GM21737 (cell line): ENCODE measurements at regions not wholly inside any gene's neighbourhood (a gene's known extent, or its start where the extent isn't known, plus 50 kb on each side); places are given as distances from the start of the nearest gene placed in this dataset.
A peak's percentile ranks its signal among the peaks of the same experiment; 100 is the strongest.

Source experiments
- ATAC-seq: cut with Tn5 transposase; IDR thresholded peaks from one replicate; pipeline ENCODE4 v1.9.1; 2021; ENCODE audit warnings: mild to moderate bottlenecking, moderate library complexity; ENCODE audit not compliant: unreplicated experiment

DNA sequence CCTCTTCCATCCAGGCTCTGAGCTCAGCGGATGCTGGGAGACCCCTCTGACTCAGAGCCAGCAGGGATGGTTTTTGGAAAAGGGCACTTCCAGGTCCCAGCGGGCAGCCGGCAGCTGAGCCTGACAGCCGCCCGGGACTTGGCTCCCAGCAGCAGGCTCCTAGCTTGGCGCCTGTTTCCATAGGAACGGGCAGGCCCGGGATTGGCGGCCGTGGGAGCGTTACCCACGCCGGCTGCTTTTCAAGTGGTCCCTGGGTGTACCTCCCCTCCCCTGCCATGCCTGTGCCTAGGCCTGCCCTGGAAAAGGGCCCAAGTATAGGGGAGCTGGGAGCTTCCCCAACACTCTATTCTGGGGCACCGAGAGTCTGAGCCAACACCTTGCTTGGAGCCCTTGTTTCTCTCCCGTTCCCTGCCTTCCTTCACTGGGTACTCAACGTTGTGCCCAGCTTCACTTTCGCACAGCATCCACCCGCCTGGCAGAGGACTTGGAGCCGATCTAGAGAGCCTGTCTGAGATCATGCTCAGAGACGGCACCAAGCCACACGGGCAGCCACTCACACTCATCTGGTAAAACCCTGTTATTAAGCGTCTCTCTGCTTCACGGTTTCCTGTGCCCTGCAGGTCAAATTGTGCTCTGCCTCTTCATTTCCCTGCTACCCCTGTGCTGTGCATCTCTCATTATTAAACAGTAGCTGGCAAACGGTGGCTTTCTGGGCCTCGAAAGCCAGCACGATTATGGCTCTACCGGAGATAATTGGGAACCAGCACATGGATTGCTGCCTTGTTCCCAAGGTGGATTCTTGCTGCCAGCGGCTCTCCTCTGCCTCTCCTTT lies 521.5 kb downstream of the BCOR start:
- no peak for ATAC-seq

DNA sequence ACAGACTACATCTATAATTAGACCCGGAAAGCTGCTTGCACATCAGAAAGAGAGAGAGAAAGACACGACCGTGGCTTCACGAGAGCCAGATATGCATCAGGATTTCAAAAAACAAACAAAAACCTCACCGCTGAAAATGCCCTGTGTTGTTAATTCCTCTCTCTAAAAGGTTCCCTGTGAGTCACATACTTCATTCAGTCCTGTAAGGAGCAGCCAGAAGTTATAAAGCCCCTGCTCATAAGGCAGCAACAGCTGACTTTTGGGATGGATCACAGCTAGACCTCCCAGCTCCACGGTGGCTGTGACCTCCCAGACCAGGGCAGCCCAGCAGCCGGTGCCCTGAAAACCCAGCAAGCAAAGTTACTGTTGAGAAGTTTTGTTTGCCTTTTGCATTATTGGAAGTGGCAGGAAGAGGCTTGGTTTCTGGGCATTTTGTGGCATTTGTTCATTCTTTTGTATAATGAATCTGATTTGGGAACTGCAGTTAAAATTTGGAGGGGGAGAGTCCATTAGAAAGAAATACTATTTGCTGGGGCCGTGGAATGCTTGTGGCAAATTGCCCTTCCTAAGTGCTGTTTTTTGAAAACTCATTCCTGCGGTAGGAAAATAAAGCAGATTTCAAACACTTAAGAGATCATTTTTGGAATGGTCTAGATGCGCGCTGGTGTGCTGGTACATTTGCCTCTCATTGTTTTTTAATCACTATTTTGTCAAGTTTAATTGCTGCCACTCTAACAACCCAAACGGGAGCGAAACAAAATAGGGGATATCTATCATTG lies 520.4 kb downstream of the BCOR start:
- ATAC-seq, result no peak

GRCh38 chrX:39577985-39578869 lies 519.5 kb downstream of the BCOR start:
- peak; percentile 94 for ATAC-seq

DNA sequence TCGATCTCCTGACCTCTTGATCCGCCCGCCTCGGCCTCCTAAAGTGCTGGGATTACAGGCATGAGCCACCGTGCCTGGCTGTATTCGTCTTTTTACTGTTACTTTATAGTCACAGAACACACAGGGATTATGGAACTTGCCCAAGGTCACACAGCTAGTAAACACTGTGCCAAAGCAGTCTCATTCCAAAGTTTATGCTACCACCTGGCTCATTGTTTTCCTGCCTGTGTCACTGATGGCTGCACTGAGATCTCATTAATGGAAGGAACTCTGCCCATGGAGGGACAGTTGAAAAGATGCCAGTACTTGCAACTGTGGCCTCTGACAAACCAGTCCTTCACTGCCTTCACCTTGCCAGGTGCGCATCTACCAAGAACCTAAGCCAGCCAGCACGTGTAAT lies 517.7 kb downstream of the BCOR start:
- no peak for ATAC-seq

DNA sequence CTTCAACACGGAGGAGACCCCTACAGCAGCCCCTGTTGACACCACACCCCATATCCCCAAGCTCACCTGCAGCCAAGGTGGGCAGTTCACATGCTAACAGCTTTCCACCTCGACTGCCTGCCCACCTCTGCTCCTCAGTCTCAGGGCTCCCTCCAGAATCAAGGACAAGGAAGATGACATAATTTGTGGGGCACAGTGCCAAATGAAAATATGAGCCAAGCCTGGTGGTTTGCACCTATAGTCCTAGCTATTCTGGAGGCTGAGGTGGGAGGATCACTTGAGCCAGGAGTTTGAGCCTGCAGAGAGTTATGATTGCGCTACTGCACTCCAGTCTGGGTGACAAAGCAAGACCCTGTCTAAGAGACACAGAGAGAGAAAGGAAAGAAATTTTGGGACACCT lies 516.3 kb downstream of the BCOR start:
- no peak for ATAC-seq

DNA sequence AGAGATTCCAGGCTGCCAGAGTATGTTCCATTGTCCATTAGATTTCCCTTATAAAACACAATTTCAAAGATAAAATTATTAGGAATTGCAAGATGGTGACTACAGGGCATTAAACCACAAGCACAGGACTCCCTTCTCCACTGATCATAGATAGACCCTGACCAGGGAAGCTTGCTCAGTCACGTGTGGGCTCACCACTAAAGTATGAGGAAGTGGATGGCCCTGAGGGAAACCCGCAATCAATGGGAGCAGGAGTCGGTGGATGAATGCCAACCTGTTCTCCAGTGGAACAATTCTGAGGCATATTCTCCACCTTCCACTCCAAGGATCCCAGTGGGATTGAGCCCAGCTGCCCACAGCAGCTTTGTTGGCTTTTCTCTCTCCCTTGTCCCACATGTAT lies 515.7 kb downstream of the BCOR start:
- no peak for ATAC-seq

GRCh38 chrX:39582976-39583375 lies 514.8 kb downstream of the BCOR start:
- no peak for ATAC-seq

- ATAC-seq, result no peak
Observed at GRCh38 chrX:39585808-39586207, 511.9 kb downstream of the BCOR start.

- ATAC-seq, result no peak
Observed at GRCh38 chrX:39586359-39586758, 511.4 kb downstream of the BCOR start.

GRCh38 chrX:39591099-39591498 lies 506.7 kb downstream of the BCOR start:
- no peak for ATAC-seq

DNA sequence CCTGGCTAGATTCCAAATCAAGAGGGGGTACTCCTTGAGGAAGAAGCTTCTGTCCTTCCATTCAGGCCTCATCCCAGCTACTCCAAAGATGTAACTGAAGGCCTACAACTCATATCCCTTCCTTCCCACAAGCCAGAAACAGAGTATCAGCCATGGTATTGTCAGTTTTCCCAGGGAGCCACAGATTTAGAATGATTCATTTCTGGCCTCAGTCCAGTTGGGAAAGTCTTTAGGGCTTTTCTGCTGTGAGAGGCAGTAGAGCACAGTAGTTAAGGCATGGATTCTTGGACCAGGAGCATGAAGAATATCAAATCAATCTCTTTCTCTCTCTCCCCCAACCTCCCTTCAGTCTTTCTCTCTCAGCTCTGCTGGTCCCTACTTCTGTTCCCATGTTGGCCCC lies 505.0 kb downstream of the BCOR start:
- no peak for ATAC-seq

DNA sequence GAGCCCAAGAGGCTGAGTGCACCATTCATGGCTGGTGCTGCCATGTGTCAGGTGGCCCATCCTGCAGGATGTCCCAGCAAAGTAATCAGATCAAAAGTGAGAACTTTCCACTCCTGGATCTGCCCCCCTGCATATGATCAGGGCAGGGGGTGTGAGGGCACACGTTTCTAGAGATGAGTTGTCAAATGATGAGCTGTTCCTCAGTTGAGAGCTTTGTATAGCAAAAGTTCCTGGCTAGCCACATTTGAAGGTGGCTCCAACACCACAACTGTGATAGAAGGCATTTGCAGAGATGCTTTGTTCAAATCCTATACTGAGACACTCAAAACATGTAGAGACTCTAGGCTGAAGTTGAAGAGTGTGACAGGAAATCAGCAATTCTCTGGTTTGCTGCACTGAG lies 501.8 kb downstream of the BCOR start:
- ATAC-seq, result no peak

DNA sequence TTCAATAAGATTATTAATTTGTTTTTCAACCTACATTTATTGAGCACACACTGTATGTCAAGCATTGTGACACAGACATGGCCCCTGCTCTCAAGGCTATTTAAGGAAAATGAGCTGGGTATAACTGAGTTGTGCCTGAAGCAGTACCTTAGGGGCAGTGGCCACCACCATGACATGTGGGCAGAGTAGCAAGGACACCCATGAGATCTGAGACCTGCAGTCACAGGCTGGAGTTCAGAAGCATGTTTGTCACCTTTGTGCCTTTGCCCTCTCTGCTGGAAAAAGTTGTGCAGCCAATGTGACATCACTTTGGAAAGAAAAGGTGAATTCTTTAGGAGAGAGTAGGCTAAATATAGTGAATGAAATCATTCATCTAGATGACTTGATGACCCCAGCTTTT lies 501.3 kb downstream of the BCOR start:
- ATAC-seq, result no peak

DNA sequence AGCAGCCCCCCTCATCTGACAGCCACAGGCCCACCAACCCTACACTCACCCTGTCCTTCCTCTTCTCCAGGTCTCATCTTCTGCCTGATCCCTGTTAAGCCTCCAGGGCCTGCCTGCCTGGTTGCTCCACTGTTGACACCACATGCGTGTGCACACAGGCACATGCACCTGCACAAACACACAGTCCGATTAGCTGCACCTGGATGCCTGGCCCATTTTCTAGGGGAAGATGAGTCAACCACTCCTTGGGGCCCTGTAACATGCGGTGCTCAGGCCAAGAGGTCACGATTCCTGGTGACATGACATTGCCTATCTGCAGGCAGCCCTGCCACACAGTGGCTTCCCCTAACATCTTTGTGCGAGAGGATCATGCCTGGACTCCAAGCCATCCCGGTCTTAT lies 498.4 kb downstream of the BCOR start:
- no peak for ATAC-seq

DNA sequence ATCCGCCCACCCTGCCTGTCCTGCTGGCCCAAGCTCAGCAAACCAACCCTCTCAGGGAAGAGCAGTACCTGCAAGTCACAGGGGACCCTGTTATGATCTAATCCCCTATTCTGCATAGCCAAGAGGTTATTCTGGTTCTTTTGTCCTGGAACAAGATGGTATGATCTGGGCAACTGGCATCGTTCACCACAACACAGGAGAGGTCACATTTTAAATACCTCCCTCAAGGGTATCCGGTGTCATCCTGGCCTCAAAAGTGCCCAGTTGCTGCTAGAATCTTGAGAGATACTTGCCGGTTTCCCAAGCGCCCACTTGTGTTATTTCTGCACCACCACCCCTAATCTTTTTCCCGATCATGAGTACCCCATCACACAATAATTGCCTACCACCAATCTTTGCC lies 497.5 kb downstream of the BCOR start:
- no peak for ATAC-seq

- no peak for ATAC-seq
Observed at GRCh38 chrX:39601231-39602177, 496.3 kb downstream of the BCOR start.

GRCh38 chrX:39602195-39602594 lies 495.6 kb downstream of the BCOR start:
- no peak for ATAC-seq

DNA sequence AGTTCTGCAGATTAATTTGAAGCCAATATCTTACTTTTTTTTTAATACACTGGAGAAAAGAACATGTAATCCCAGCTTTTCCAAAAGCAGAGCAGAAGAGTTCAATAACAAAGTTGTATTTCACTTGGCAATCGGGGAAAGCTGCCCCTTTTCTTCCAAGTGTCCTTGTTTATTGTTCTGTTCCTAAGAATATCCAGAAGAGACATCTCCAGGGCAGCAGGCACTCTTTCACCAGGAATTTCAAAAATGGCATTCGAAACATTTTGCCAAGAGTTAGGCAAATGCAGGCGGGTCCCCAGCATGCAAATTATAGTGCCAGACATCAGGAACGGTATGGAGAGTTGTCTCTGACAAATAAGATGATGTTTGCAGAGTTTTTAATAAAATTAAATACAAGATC lies 494.5 kb downstream of the BCOR start:
- no peak for ATAC-seq

DNA sequence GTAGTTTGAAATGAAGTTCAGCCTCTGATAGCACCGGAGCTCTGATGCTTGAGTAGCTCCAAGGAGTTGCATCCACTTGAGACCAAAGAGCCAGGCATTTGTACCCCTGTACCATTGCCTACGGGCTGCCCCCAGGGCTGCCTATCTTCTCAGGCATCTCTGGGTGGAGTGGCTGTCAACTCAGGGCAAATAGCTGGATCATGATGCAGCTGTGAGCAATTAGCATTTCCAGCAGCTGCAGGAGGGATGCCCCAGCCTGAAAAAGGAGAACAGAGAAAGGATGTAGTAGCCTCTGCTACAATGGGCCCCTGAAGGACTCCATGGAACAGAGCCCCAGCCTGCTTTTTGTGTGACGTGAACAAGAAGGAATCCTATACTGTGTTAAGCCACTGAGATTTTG lies 492.6 kb downstream of the BCOR start:
- no peak for ATAC-seq

DNA sequence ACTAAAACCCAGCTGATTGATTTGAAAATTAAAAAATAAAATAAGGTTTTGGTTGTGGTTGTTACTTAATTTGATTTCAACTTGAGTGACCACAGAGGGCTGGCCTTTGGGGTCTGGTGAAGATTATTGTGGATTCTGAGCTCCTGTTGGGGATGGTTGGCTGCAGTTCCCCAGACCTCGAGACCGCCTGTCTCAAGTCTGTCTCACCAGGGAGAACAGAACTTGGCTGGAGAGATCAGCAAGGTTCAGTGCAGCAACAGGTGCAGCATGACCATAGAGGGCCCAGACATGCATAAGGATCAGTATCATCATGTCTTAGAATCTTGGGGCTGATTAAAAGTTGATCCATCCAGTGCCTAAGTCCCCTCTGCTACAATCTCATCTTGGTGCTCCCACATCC lies 491.9 kb downstream of the BCOR start:
- no peak for ATAC-seq
